Liver (tissue), 7 donors: ENCODE measurements at regions not wholly inside any gene's neighbourhood (a gene's known extent, or its start where the extent isn't known, plus 50 kb on each side); places are given as distances from the start of the nearest gene placed in this dataset.
"Not testable (repeated sequence)": the region's sequence is repeated elsewhere in the genome, so short reads cannot be mapped to it uniquely, and the experiment has no call there.

ENCODE experiments used
- DNase-seq: peaks from one replicate; pipeline ENCODE4 v3.0.0-alpha.2; 2017; ENCODE audit warnings: low spot score
- H3K27ac ChIP-seq, 2 donors: one replicate each; pipeline ENCODE4 v1.7.0; 2013; ENCODE audit warnings: inconsistent platforms in 2 of 2, low read length in 2 of 2, control low read depth in 1 of 2, low read depth in 1 of 2, mild to moderate bottlenecking in 1 of 2
- H3K27me3 ChIP-seq, 4 donors: one replicate each; pipeline versions ENCODE4 v1.6.1 to v1.7.0; 2013; ENCODE audit warnings: low read length in 3 of 4, inconsistent platforms in 1 of 4, mild to moderate bottlenecking in 1 of 4, moderate library complexity in 1 of 4; ENCODE audit not compliant: control insufficient read depth in 4 of 4, insufficient read depth in 4 of 4
- H3K36me3 ChIP-seq, 4 donors: one replicate each; pipeline versions ENCODE4 v1.6.1 to v1.7.0; 2013; ENCODE audit warnings: low read length in 3 of 4, mild to moderate bottlenecking in 3 of 4, low read depth in 1 of 4, moderate library complexity in 1 of 4; ENCODE audit not compliant: control insufficient read depth in 4 of 4, insufficient read depth in 3 of 4
- H3K4me1 ChIP-seq, 4 donors: one replicate each; pipeline versions ENCODE4 v1.6.1 to v1.7.0; 2013; ENCODE audit warnings: low read length in 3 of 4, mild to moderate bottlenecking in 3 of 4, moderate library complexity in 1 of 4; ENCODE audit not compliant: control insufficient read depth in 4 of 4, insufficient read depth in 4 of 4
- H3K4me3 ChIP-seq, 3 donors: one replicate each; pipeline versions ENCODE4 v1.6.1 to v1.7.0; 2013; ENCODE audit warnings: low read length in 3 of 3, control low read depth in 1 of 3, low read depth in 1 of 3, mild to moderate bottlenecking in 1 of 3
- H3K9ac ChIP-seq, 2 donors: one replicate each; pipeline ENCODE4 v1.7.0; 2013; ENCODE audit warnings: low read length in 2 of 2, mild to moderate bottlenecking in 2 of 2, moderate library complexity in 2 of 2, control low read depth in 1 of 2, low read depth in 1 of 2
- H3K9me3 ChIP-seq, 4 donors: one replicate each; pipeline versions ENCODE4 v1.6.1 to v1.7.0; 2013; ENCODE audit warnings: low read length in 3 of 4; ENCODE audit not compliant: control insufficient read depth in 4 of 4
- FOXA1 ChIP-seq: IDR thresholded peaks from 2 replicates; pipeline ENCODE4 v1.6.1; 2016; ENCODE audit warnings: antibody characterized with exemption
- FOXA2 ChIP-seq: IDR thresholded peaks from 2 replicates; pipeline ENCODE4 v1.6.1; 2016; ENCODE audit warnings: antibody characterized with exemption
- GABPA ChIP-seq, 2 donors: IDR thresholded peaks in 1 of 2; conservative IDR thresholded peaks in 1 of 2; 2 replicates each; pipeline ENCODE4 v1.6.1; 2016; ENCODE audit warnings: antibody characterized with exemption in 2 of 2, mild to moderate bottlenecking in 1 of 2, moderate library complexity in 1 of 2
- HNF4A ChIP-seq, 2 donors: conservative IDR thresholded peaks; 2 replicates each; pipeline ENCODE4 v1.6.1; 2016; ENCODE audit warnings: antibody characterized with exemption in 2 of 2, mild to moderate bottlenecking in 2 of 2
- HNF4G ChIP-seq: IDR thresholded peaks from 2 replicates; pipeline ENCODE4 v1.6.1; 2016; ENCODE audit warnings: antibody characterized with exemption
- JUND ChIP-seq, 2 donors: IDR thresholded peaks; 2 replicates each; pipeline ENCODE4 v1.6.1; 2016; ENCODE audit warnings: antibody characterized with exemption in 2 of 2
- MAX ChIP-seq: IDR thresholded peaks from 2 replicates; pipeline ENCODE4 v1.6.1; 2016; ENCODE audit warnings: antibody characterized with exemption
- NR2F2 ChIP-seq: IDR thresholded peaks from 2 replicates; pipeline ENCODE4 v1.6.1; 2016; ENCODE audit warnings: antibody characterized with exemption
- RAD21 ChIP-seq, 2 donors: IDR thresholded peaks; 2 replicates each; pipeline ENCODE4 v1.6.1; 2016; ENCODE audit warnings: antibody characterized with exemption in 2 of 2, mild to moderate bottlenecking in 2 of 2
- RXRA ChIP-seq, 2 donors: IDR thresholded peaks; 2 replicates each; pipeline ENCODE4 v1.6.1; 2017 to 2018; ENCODE audit warnings: antibody characterized with exemption in 2 of 2, mild to moderate bottlenecking in 1 of 2
- SP1 ChIP-seq: IDR thresholded peaks from 2 replicates; pipeline ENCODE4 v1.6.1; 2018; ENCODE audit warnings: antibody characterized with exemption, mild to moderate bottlenecking
- TAF1 ChIP-seq: conservative IDR thresholded peaks from 2 replicates; pipeline ENCODE4 v1.6.1; 2016; ENCODE audit warnings: antibody characterized with exemption, mild to moderate bottlenecking
- YY1 ChIP-seq: IDR thresholded peaks from 2 replicates; pipeline ENCODE4 v1.6.1; 2016; ENCODE audit warnings: antibody characterized with exemption, mild to moderate bottlenecking
- ZBTB33 ChIP-seq: IDR thresholded peaks from 2 replicates; pipeline ENCODE4 v1.6.1; 2016; ENCODE audit warnings: antibody characterized with exemption
- WGBS: extraction: QIAGEN DNeasy Blood & Tissue Kit; methylation state at CpG from one replicate; pipeline ENCODE4 v1.1.7; 2013; 5-methylcytosine and 5-hydroxymethylcytosine counted together
- donor health status: healthy.
- donor health status: healthy.
- donor health status: healthy.
- donor health status: healthy.

GRCh38 chr14:90467501-90467900 is 70.7 kb downstream of the CALM1 start:
- no peak overlapping the region for H3K4me3 ChIP-seq
- no peaks in the 10 kb centered on the region for H3K27me3 ChIP-seq
- DNase-seq, result no peak
- no peaks in the 10 kb centered on the region for H3K4me1 ChIP-seq
- WGBS, result 61% methylated on average over 4 of the region's 4 CpGs
- H3K9ac ChIP-seq, result no peak overlapping the region
- TF ChIP-seq YY1, result no peak
- TF ChIP-seq JUND (IDR thresholded peaks at IDR 0.05), result no peak
- TF ChIP-seq RXRA (IDR thresholded peaks at IDR 0.05), result no peak
- TF ChIP-seq TAF1, result no peak
- no peak for TF ChIP-seq FOXA1
- no peak for TF ChIP-seq RAD21 (IDR thresholded peaks at IDR 0.05)
- TF ChIP-seq HNF4G, result no peak
- TF ChIP-seq FOXA2, result no peak
- TF ChIP-seq SP1, result no peak
- no peak for TF ChIP-seq ZBTB33
- no peak for TF ChIP-seq HNF4A (conservative IDR thresholded peaks at IDR 0.05)
- TF ChIP-seq MAX, result no peak
- no peak overlapping the region for H3K27ac ChIP-seq
- H3K36me3 ChIP-seq, result no peaks in the 10 kb centered on the region
- H3K9me3 ChIP-seq, result peaks cover 0 to 4% (median 0%) of the 10 kb centered on the region in 4 donors

- H3K9ac ChIP-seq, DNase-seq, H3K27me3 ChIP-seq, H3K4me1 ChIP-seq, H3K27ac ChIP-seq, H3K36me3 ChIP-seq, H3K4me3 ChIP-seq, H3K9me3 ChIP-seq: not testable (repeated sequence)
- WGBS, result 90% methylated on average over 2 of the region's 2 CpGs
Measured at GRCh38 chr14:90469416-90469815, 72.6 kb downstream of the CALM1 start.

GRCh38 chr14:90472632-90473031 is 75.8 kb downstream of the CALM1 start:
- Histone ChIP-seq H3K27me3 (no peaks in the 10 kb centered on the region), H3K9ac (no peak overlapping the region), H3K36me3 (no peaks in the 10 kb centered on the region), H3K4me3 (no peak overlapping the region), H3K27ac (no peak overlapping the region), H3K4me1 (no peaks in the 10 kb centered on the region), H3K9me3 (peaks cover 0 to 4% (median 0%) of the 10 kb centered on the region in 4 donors)
- DNase-seq, result no peak
- no peak for TF ChIP-seq HNF4A (conservative IDR thresholded peaks at IDR 0.05)
- TF ChIP-seq GABPA (IDR thresholded peaks at IDR 0.05 in 1 of 2, conservative IDR thresholded peaks at IDR 0.05 in 1 of 2), result no peak
- peak; percentile 78 for TF ChIP-seq NR2F2
- TF ChIP-seq SP1, result no peak
- 64% methylated on average over 2 of the region's 2 CpGs for WGBS
